SK-N-SH treated with all-trans-retinoic acid at 6 μM for 48 hours (cell line): ENCODE measurements at regions not wholly inside any gene's neighbourhood (a gene's known extent, or its start where the extent isn't known, plus 50 kb on each side); places are given as distances from the start of the nearest gene placed in this dataset.

Experiments used
- ATAC-seq: fragments of 200-7000 bp; cut with Tn5 transposase; 3 replicates; pipeline ENCODE4 v1.9.1; 2020; ENCODE audit warnings: mild to moderate bottlenecking, moderate library complexity
- ARNTL ChIP-seq: fragments of 450-650 bp; formaldehyde crosslinking; IDR thresholded peaks from 2 replicates; pipeline ENCODE4 v1.5.0; 2020; ENCODE audit warnings: low read depth, mild to moderate bottlenecking, moderate library complexity, borderline replicate concordance
- BACH2 ChIP-seq: fragments of 250-450 bp; sonication (Bioruptor Pico); IDR thresholded peaks from 2 replicates; pipeline ENCODE4 v1.9.0; 2021; ENCODE audit warnings: mild to moderate bottlenecking, borderline replicate concordance
- CREB5 ChIP-seq: fragments of 250-450 bp; sonication (Bioruptor Pico); IDR thresholded peaks from 2 replicates; pipeline ENCODE4 v1.5.1; 2020; ENCODE audit warnings: low read depth, mild to moderate bottlenecking, moderate library complexity
- CSDC2 ChIP-seq: fragments of 250-450 bp; sonication (Bioruptor Pico); IDR thresholded peaks from 2 replicates; pipeline ENCODE4 v1.5.0; 2020; ENCODE audit warnings: mild to moderate bottlenecking, moderate library complexity
- ESRRG ChIP-seq: fragments of 250-450 bp; sonication (Bioruptor Pico); IDR thresholded peaks from 2 replicates; pipeline ENCODE4 v1.6.1; 2021; ENCODE audit warnings: mild to moderate bottlenecking
- GLIS3 ChIP-seq: fragments of 250-450 bp; sonication (Bioruptor Pico); IDR thresholded peaks from 2 replicates; pipeline ENCODE4 v1.5.0; 2020; ENCODE audit warnings: mild to moderate bottlenecking, moderate library complexity
- ISL1 ChIP-seq: fragments of 250-450 bp; sonication (Bioruptor Pico); IDR thresholded peaks from 2 replicates; pipeline ENCODE4 v2.1.2; 2022; ENCODE audit warnings: mild to moderate bottlenecking, moderate library complexity
- OSR1 ChIP-seq: fragments of 250-450 bp; sonication (Bioruptor Pico); IDR thresholded peaks from 2 replicates; pipeline ENCODE4 v1.8.0; 2022; ENCODE audit warnings: moderate library complexity, mild to moderate bottlenecking, inconsistent platforms
- PPARA ChIP-seq: fragments of 250-450 bp; sonication (Bioruptor Pico); IDR thresholded peaks from 2 replicates; pipeline ENCODE4 v1.5.0; 2020; ENCODE audit warnings: mild to moderate bottlenecking, borderline replicate concordance
- SNAI2 ChIP-seq: fragments of 250-450 bp; sonication (Bioruptor Pico); IDR thresholded peaks from 2 replicates; pipeline ENCODE4 v1.5.0; 2020; ENCODE audit warnings: mild to moderate bottlenecking, moderate library complexity
- TCF4 ChIP-seq: fragments of 250-450 bp; sonication (Bioruptor Pico); IDR thresholded peaks from 2 replicates; pipeline ENCODE4 v1.8.0; 2021; ENCODE audit warnings: mild to moderate bottlenecking, moderate library complexity, borderline replicate concordance
- ZC3H10 ChIP-seq: fragments of 250-450 bp; sonication (Bioruptor Pico); IDR thresholded peaks from 2 replicates; pipeline ENCODE4 v1.5.1; 2021; ENCODE audit warnings: mild to moderate bottlenecking, moderate library complexity
- ZFP3 ChIP-seq: fragments of 250-450 bp; sonication (Bioruptor Pico); IDR thresholded peaks from 2 replicates; pipeline ENCODE4 v1.5.0; 2020; ENCODE audit warnings: mild to moderate bottlenecking, moderate library complexity
- ZFP30 ChIP-seq: fragments of 450-650 bp; formaldehyde crosslinking; IDR thresholded peaks from 2 replicates; pipeline ENCODE4 v1.5.0; 2022; ENCODE audit warnings: mild to moderate bottlenecking, moderate library complexity
- ZNF565 ChIP-seq: fragments of 450-650 bp; formaldehyde crosslinking; conservative IDR thresholded peaks from 2 replicates; pipeline ENCODE4 v1.5.0; 2020; ENCODE audit warnings: low read depth, mild to moderate bottlenecking, moderate library complexity
- ZNF8 ChIP-seq: fragments of 450-650 bp; formaldehyde crosslinking; IDR thresholded peaks from 2 replicates; pipeline ENCODE4 v1.5.0; 2020; ENCODE audit warnings: mild to moderate bottlenecking, moderate library complexity
- TF ChIP-seq, protein P1 (sequence below): fragments of 250-450 bp; sonication (Bioruptor Pico); IDR thresholded peaks from 2 replicates; pipeline ENCODE4 v1.5.0; 2020; ENCODE audit warnings: mild to moderate bottlenecking, moderate library complexity
- TF ChIP-seq, protein P2 (sequence below): fragments of 250-450 bp; sonication (Bioruptor Pico); IDR thresholded peaks from 2 replicates; pipeline ENCODE4 v1.5.1; 2021; ENCODE audit warnings: mild to moderate bottlenecking, moderate library complexity

DNA sequence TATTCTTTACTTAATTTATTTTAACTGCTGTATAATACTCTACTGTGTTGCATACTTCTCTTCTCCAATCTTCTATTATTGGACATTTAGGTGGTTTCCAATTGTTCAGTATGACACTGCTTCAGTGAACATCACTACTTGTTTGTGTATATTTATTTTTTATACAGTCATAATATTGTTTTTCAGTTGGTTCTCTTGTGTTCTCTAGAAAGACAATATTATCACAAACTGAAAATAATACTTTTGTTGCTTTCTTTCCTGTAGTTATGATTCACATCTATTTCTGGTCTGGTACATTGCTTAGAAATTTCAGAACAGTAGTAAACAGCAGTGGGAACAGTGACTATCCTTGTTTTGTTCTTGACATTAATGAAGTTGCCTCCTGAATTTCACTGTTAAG lies 62.8 kb upstream of the GTSF1L start:
- no peak for TF ChIP-seq SNAI2 (CRISPR knock-in tag)
- TF ChIP-seq CSDC2 (CRISPR knock-in tag): no peak
- no peak for TF ChIP-seq ZFP30 (CRISPR knock-in tag)
- TF ChIP-seq, protein P1, sequence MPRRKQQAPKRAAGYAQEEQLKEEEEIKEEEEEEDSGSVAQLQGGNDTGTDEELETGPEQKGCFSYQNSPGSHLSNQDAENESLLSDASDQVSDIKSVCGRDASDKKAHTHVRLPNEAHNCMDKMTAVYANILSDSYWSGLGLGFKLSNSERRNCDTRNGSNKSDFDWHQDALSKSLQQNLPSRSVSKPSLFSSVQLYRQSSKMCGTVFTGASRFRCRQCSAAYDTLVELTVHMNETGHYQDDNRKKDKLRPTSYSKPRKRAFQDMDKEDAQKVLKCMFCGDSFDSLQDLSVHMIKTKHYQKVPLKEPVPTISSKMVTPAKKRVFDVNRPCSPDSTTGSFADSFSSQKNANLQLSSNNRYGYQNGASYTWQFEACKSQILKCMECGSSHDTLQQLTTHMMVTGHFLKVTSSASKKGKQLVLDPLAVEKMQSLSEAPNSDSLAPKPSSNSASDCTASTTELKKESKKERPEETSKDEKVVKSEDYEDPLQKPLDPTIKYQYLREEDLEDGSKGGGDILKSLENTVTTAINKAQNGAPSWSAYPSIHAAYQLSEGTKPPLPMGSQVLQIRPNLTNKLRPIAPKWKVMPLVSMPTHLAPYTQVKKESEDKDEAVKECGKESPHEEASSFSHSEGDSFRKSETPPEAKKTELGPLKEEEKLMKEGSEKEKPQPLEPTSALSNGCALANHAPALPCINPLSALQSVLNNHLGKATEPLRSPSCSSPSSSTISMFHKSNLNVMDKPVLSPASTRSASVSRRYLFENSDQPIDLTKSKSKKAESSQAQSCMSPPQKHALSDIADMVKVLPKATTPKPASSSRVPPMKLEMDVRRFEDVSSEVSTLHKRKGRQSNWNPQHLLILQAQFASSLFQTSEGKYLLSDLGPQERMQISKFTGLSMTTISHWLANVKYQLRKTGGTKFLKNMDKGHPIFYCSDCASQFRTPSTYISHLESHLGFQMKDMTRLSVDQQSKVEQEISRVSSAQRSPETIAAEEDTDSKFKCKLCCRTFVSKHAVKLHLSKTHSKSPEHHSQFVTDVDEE: no peak
- TF ChIP-seq ISL1 (CRISPR knock-in tag): no peak
- TF ChIP-seq ZNF8: no peak
- TF ChIP-seq ESRRG: no peak
- TF ChIP-seq OSR1: no peak
- no peak for TF ChIP-seq CREB5 (CRISPR knock-in tag)
- no peak for ATAC-seq

DNA sequence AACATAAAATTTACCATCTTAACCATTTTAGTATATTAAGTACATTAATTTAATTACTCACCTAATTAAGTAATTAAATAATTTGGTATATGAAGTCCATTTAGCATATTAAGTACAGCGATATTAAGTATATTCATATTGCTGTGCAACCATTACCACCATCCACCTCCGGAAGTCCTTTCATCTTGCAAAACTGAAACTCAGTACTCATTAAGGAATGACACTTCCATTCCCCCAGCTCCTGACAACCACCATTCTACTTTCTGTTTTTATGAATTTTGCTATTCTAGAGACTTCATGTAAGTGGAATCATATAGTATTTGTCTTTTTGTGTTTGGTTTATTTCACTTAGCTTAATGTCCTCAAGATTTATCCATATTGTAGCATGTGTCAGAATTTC lies 61.1 kb upstream of the GTSF1L start:
- ATAC-seq: no peak

GRCh38 chr20:43786885-43787284 lies 60.1 kb upstream of the GTSF1L start:
- ATAC-seq: no peak
- TF ChIP-seq ISL1 (CRISPR knock-in tag): no peak
- no peak for TF ChIP-seq GLIS3
- TF ChIP-seq CSDC2 (CRISPR knock-in tag): no peak
- TF ChIP-seq, all 23 proteins: peak for 0

More for the DNA sequence above, 61.1 kb upstream of the GTSF1L start:
- TF ChIP-seq ZFP30 (CRISPR knock-in tag) (no peak), ZC3H10 (CRISPR knock-in tag) (no peak), ZNF565 (CRISPR knock-in tag) (no peak), ISL1 (CRISPR knock-in tag) (no peak), ESRRG (no peak), PPARA (CRISPR knock-in tag) (no peak), SNAI2 (CRISPR knock-in tag) (no peak), BACH2 (CRISPR knock-in tag) (no peak), GLIS3 (no peak), CREB5 (CRISPR knock-in tag) (no peak), CSDC2 (CRISPR knock-in tag) (no peak), TCF4 (CRISPR knock-in tag) (no peak), ZFP3 (CRISPR knock-in tag) (no peak)
- TF ChIP-seq, protein P1: no peak
- TF ChIP-seq, protein P2, sequence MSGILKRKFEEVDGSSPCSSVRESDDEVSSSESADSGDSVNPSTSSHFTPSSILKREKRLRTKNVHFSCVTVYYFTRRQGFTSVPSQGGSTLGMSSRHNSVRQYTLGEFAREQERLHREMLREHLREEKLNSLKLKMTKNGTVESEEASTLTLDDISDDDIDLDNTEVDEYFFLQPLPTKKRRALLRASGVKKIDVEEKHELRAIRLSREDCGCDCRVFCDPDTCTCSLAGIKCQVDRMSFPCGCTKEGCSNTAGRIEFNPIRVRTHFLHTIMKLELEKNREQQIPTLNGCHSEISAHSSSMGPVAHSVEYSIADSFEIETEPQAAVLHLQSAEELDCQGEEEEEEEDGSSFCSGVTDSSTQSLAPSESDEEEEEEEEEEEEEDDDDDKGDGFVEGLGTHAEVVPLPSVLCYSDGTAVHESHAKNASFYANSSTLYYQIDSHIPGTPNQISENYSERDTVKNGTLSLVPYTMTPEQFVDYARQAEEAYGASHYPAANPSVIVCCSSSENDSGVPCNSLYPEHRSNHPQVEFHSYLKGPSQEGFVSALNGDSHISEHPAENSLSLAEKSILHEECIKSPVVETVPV (CRISPR knock-in tag): no peak

GRCh38 chr20:43781215-43781614 lies 54.4 kb upstream of the GTSF1L start:
- TF ChIP-seq ZNF565 (CRISPR knock-in tag) (no peak), ARNTL (CRISPR knock-in tag) (no peak)
- no peak for ATAC-seq
